Vagina (tissue), 2 donors: ENCODE measurements at regions not wholly inside any gene's neighbourhood (a gene's known extent, or its start where the extent isn't known, plus 50 kb on each side); places are given as distances from the start of the nearest gene placed in this dataset.

ENCODE experiments used
- CTCF ChIP-seq, 3 experiments: fragments of 450-650 bp in 2 of 3; fragments of 200-600 bp in 1 of 3; sonication (generic) in 1 of 3; IDR thresholded peaks; one replicate each; pipeline ENCODE4 v1.5.1; 2017 to 2019; ENCODE audit warnings: antibody characterized with exemption in 3 of 3, mild to moderate bottlenecking in 2 of 3, moderate library complexity in 2 of 3
- POLR2A ChIP-seq, 2 donors: fragments of 450-650 bp; IDR thresholded peaks; one replicate each; pipeline ENCODE4 v1.6.1; 2017; ENCODE audit warnings: antibody characterized with exemption in 2 of 2, mild to moderate bottlenecking in 2 of 2, moderate library complexity in 2 of 2
- POLR2AphosphoS5 ChIP-seq, 2 donors: sonication (generic); formaldehyde crosslinking; IDR thresholded peaks; one replicate each; pipeline ENCODE4 v1.9.0; 2017; ENCODE audit warnings: antibody characterized with exemption in 2 of 2, mild to moderate bottlenecking in 2 of 2, low read depth in 1 of 2; ENCODE audit not compliant: insufficient read depth in 1 of 2

GRCh38 chr13:79668201-79668752 lies 187.3 kb downstream of the NDFIP2 start:
- TF ChIP-seq CTCF (IDR thresholded peaks at IDR 0.05) (no peak), POLR2AphosphoS5 (IDR thresholded peaks at IDR 0.05; ENCODE audit: insufficient read depth in 1 of 2, low read depth in 1 of 2) (no peak), POLR2A (IDR thresholded peaks at IDR 0.05) (no peak)
